DOHH2 (cell line): ENCODE measurements at regions not wholly inside any gene's neighbourhood (a gene's known extent, or its start where the extent isn't known, plus 50 kb on each side); places are given as distances from the start of the nearest gene placed in this dataset.
A peak's percentile ranks its signal among the peaks of the same experiment; 100 is the strongest.

Source experiments
- H3F3A ChIP-seq: fragments of 200-600 bp; sonication (generic), shearing (Covaris generic); 2 replicates; pipeline ENCODE4 v1.6.0; 2016; ENCODE audit warnings: antibody characterized with exemption, mild to moderate bottlenecking; ENCODE audit not compliant: control insufficient read depth, insufficient read depth
- H3K27ac ChIP-seq: fragments of 200-600 bp; sonication (generic); 2 replicates; pipeline ENCODE4 v1.5.1; 2014; ENCODE audit warnings: low read depth, mild to moderate bottlenecking, low read length, moderate library complexity
- H3K27me3 ChIP-seq: fragments of 200-600 bp; sonication (generic); 2 replicates; pipeline ENCODE4 v1.6.1; 2014; ENCODE audit warnings: mild to moderate bottlenecking, low read length, mixed read lengths; ENCODE audit not compliant: control insufficient read depth
- H3K36me3 ChIP-seq: fragments of 200-600 bp; sonication (generic); 2 replicates; pipeline ENCODE4 v1.6.1; 2014; ENCODE audit warnings: mild to moderate bottlenecking, low read length, moderate library complexity, mixed read lengths; ENCODE audit not compliant: control insufficient read depth
- H3K4me1 ChIP-seq: fragments of 200-600 bp; sonication (generic); 2 replicates; pipeline ENCODE4 v1.6.1; 2014; ENCODE audit warnings: mild to moderate bottlenecking, low read length, mixed read lengths; ENCODE audit not compliant: control insufficient read depth
- H3K4me2 ChIP-seq: fragments of 200-600 bp; sonication (generic); 2 replicates; pipeline ENCODE4 v1.6.0; 2014; ENCODE audit warnings: mild to moderate bottlenecking, low read length, moderate library complexity
- H3K4me3 ChIP-seq: fragments of 200-600 bp; sonication (generic); 2 replicates; pipeline ENCODE4 v1.5.1; 2014; ENCODE audit warnings: mild to moderate bottlenecking, low read length, mixed read lengths
- H3K79me2 ChIP-seq: fragments of 200-600 bp; sonication (generic); 2 replicates; pipeline ENCODE4 v1.6.1; 2014; ENCODE audit warnings: mild to moderate bottlenecking, low read length, mixed read lengths; ENCODE audit not compliant: control insufficient read depth
- H3K9me2 ChIP-seq: fragments of 200-600 bp; sonication (generic); replicated peaks from 2 replicates; pipeline ENCODE4 v1.6.1; 2014; ENCODE audit warnings: mild to moderate bottlenecking, low read length, mixed read lengths; ENCODE audit not compliant: control insufficient read depth
- H3K9me3 ChIP-seq: fragments of 200-600 bp; sonication (generic); 2 replicates; pipeline ENCODE4 v1.6.1; 2014; ENCODE audit warnings: antibody characterized with exemption, low read length, mixed read lengths; ENCODE audit not compliant: control insufficient read depth, insufficient read depth
- H4K20me1 ChIP-seq: fragments of 200-600 bp; sonication (generic); 2 replicates; pipeline ENCODE4 v1.6.0; 2014; ENCODE audit warnings: low read depth, mild to moderate bottlenecking, antibody characterized with exemption, low read length, moderate library complexity; ENCODE audit not compliant: control insufficient read depth, insufficient read depth
- EZH2phosphoT487 ChIP-seq: fragments of 200-600 bp; sonication (generic); IDR thresholded peaks from 2 replicates; pipeline ENCODE4 v1.6.1; 2017; ENCODE audit warnings: borderline replicate concordance, mild to moderate bottlenecking, antibody characterized with exemption, low read length, moderate library complexity, mixed read lengths
- TF ChIP-seq, protein P1 (sequence below): fragments of 200-600 bp; sonication (generic); IDR thresholded peaks from one replicate; pipeline ENCODE4 v1.5.1; 2014; ENCODE audit warnings: antibody characterized with exemption, mild to moderate bottlenecking, low read depth, low read length; ENCODE audit not compliant: poor library complexity, severe bottlenecking

DNA sequence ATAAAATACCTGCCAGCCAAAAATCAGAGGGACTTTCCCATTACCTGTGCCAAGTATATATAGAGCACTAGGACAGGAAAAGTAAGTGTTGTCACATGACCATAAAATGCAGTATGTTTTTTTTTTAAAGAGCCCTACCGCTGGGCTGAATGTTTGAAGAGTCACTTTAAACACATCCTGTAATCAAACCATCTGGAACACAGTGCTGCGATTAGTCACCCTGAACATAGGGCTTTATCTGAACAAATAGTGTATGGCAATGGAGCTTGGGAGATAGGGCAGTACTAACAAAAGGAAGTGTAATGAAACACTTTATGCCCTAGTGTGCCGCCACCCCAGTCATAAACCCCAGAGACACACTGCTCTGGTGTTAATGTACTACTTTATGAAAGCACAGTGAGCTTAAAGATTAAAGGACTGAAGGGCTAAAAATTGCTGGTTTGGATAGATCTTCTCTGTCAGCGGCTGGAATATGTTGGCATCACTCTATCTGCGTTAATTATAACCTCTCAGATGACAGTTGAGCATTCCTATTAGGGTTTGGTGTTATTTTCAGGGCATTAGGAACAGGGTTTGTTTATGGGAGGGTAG is 90.4 kb downstream of the ZNF608 start:
- Histone ChIP-seq H3K9me2 (no peaks in the 10 kb centered on the region), H3K27ac (peak overlapping the region; percentile 89), H3K9me3 (no peaks in the 10 kb centered on the region), H3F3A (peaks cover 48% of the 10 kb centered on the region), H3K4me2 (peak overlapping the region; percentile 86), H3K27me3 (no peaks in the 10 kb centered on the region), H3K79me2 (peaks cover 96% of the 10 kb centered on the region), H3K4me3 (peak overlapping the region; percentile 64), H3K4me1 (peaks cover 100% of the 10 kb centered on the region), H3K36me3 (peaks cover 7% of the 10 kb centered on the region), H4K20me1 (no peaks in the 10 kb centered on the region)
- TF ChIP-seq EZH2phosphoT487 = no peak
- TF ChIP-seq, protein P1, sequence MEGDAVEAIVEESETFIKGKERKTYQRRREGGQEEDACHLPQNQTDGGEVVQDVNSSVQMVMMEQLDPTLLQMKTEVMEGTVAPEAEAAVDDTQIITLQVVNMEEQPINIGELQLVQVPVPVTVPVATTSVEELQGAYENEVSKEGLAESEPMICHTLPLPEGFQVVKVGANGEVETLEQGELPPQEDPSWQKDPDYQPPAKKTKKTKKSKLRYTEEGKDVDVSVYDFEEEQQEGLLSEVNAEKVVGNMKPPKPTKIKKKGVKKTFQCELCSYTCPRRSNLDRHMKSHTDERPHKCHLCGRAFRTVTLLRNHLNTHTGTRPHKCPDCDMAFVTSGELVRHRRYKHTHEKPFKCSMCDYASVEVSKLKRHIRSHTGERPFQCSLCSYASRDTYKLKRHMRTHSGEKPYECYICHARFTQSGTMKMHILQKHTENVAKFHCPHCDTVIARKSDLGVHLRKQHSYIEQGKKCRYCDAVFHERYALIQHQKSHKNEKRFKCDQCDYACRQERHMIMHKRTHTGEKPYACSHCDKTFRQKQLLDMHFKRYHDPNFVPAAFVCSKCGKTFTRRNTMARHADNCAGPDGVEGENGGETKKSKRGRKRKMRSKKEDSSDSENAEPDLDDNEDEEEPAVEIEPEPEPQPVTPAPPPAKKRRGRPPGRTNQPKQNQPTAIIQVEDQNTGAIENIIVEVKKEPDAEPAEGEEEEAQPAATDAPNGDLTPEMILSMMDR = no peak

DNA sequence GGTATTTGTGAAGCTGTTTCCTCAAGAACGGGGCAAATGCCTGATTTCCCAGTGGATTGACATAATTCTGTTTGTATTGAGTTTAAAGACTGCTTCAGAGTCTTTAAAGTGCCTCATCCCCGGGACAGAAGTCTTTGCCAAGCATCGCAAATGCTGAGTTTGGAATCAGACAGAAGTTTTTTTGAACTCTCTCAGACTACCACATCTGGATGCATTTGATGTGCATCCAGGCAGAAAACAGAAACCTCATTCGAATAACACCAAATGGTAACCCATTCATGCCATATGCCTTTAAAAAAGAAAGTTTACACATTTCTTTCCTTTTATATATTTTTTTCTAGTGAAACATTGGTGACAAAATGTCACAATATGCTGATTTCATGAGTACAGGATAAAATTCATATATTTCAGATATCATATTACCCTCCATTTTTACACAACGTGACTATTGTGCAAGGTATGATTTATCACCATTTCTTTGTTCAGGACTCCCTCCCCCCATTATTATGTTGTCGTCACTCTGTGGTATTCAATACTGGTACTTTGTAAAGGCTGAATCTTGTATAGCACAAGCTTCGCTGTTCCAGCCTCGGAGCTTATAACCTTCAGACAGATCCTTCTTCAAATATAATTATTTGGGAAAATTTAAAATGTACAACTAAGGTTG is 91.1 kb downstream of the ZNF608 start:
- no peaks in the 10 kb centered on the region for H4K20me1 ChIP-seq
- peak overlapping the region; percentile 86 for H3K4me2 ChIP-seq

DNA sequence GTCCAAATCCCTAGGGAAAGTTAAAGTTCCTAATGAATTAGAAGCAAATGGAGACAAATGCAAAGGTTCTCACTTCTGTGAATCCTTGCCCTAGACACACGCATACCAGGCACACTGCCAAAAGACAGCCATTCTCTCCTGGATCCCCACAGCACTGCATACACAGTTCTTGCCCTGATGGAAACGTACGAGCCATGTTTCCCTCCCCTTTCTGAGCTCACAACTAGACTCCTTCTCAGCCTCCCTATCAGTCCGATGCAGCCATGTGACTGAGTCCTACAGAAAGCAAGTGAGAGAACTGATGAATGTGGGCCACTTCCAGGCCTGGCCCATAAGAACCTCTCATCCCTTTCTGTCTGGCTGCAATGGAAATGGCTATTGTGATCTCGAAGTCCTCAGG is 92.0 kb downstream of the ZNF608 start:
- Histone ChIP-seq H3K36me3 (peaks cover 7% of the 10 kb centered on the region), H3K9me2 (no peaks in the 10 kb centered on the region), H3K79me2 (peaks cover 84% of the 10 kb centered on the region), H3K9me3 (no peaks in the 10 kb centered on the region), H3K27ac (peak overlapping the region; percentile 89), H3K4me3 (peak overlapping the region; percentile 64), H3K27me3 (no peaks in the 10 kb centered on the region), H3K4me2 (peak overlapping the region; percentile 86), H3K4me1 (peaks cover 97% of the 10 kb centered on the region), H3F3A (peaks cover 46% of the 10 kb centered on the region), H4K20me1 (no peaks in the 10 kb centered on the region)
- no peak for TF ChIP-seq EZH2phosphoT487
- TF ChIP-seq, protein P1 = no peak

More for the DNA sequence above, 91.1 kb downstream of the ZNF608 start:
- H3K4me1 ChIP-seq = peaks cover 100% of the 10 kb centered on the region
- H3F3A ChIP-seq = peaks cover 50% of the 10 kb centered on the region
- H3K27me3 ChIP-seq = no peaks in the 10 kb centered on the region
- TF ChIP-seq EZH2phosphoT487 = no peak
- TF ChIP-seq, protein P1 = no peak
- H3K79me2 ChIP-seq = peaks cover 94% of the 10 kb centered on the region
- H3K4me3 ChIP-seq = peak overlapping the region; percentile 64
- H3K9me2 ChIP-seq = no peaks in the 10 kb centered on the region
- H3K36me3 ChIP-seq = peaks cover 7% of the 10 kb centered on the region
- H3K27ac ChIP-seq = peak overlapping the region; percentile 89
- no peaks in the 10 kb centered on the region for H3K9me3 ChIP-seq
